NCI-H748 treated with DMSO at 0.1 percent for 48 hours (cell line): ENCODE measurements at regions not wholly inside any gene's neighbourhood (a gene's known extent, or its start where the extent isn't known, plus 50 kb on each side); places are given as distances from the start of the nearest gene placed in this dataset.
A peak's percentile ranks its signal among the peaks of the same experiment; 100 is the strongest.
"Not testable (repeated sequence)": the region's sequence is repeated elsewhere in the genome, so short reads cannot be mapped to it uniquely, and the experiment has no call there.

Experiments
- DNase-seq: peaks from one replicate; lab custom pipeline; 2025; lab: John Stamatoyannopoulos, UW

GRCh38 chr5:60488466-60489130 is 211.4 kb downstream of the DEPDC1B start:
- no peak for DNase-seq

GRCh38 chr5:60487885-60488442 is 212.0 kb downstream of the DEPDC1B start:
- DNase-seq, result peak; percentile 11

- DNase-seq, result no peak
Measured at GRCh38 chr5:60487476-60487875, 212.5 kb downstream of the DEPDC1B start.

- no peak for DNase-seq
Measured at GRCh38 chr5:60485361-60485760, 214.6 kb downstream of the DEPDC1B start.

- DNase-seq, result no peak
Measured at GRCh38 chr5:60483050-60483449, 216.9 kb downstream of the DEPDC1B start.

- no peak for DNase-seq
Measured at GRCh38 chr5:60482301-60482700, 217.7 kb downstream of the DEPDC1B start.

- no peak for DNase-seq
Measured at GRCh38 chr5:60479542-60479941, 220.4 kb downstream of the DEPDC1B start.

- DNase-seq, result no peak
Measured at GRCh38 chr5:60477849-60478248, 222.1 kb downstream of the DEPDC1B start.

GRCh38 chr5:60473654-60474053 is 226.3 kb downstream of the DEPDC1B start:
- no peak for DNase-seq

GRCh38 chr5:60473027-60473426 is 226.9 kb downstream of the DEPDC1B start:
- not testable (repeated sequence) for DNase-seq

GRCh38 chr5:60470881-60471280 is 229.1 kb downstream of the DEPDC1B start:
- no peak for DNase-seq

GRCh38 chr5:60469286-60469685 is 230.7 kb downstream of the DEPDC1B start:
- DNase-seq, result no peak

GRCh38 chr5:60463179-60463868 is 236.6 kb downstream of the DEPDC1B start:
- no peak for DNase-seq

GRCh38 chr5:60458666-60459065 is 241.3 kb downstream of the DEPDC1B start:
- DNase-seq, result no peak

GRCh38 chr5:60457233-60457632 is 242.7 kb downstream of the DEPDC1B start:
- no peak for DNase-seq

GRCh38 chr5:60455589-60455988 is 244.4 kb downstream of the DEPDC1B start:
- DNase-seq, result no peak

GRCh38 chr5:60454277-60454676 is 245.7 kb downstream of the DEPDC1B start:
- not testable (repeated sequence) for DNase-seq

- DNase-seq, result no peak
Measured at GRCh38 chr5:60453186-60453976, 246.6 kb downstream of the DEPDC1B start.

- DNase-seq, result no peak
Measured at GRCh38 chr5:60448600-60448999, 251.4 kb downstream of the DEPDC1B start.

GRCh38 chr5:60447488-60447920 is 252.5 kb downstream of the DEPDC1B start:
- no peak for DNase-seq

GRCh38 chr5:60446917-60447316 is 253.0 kb downstream of the DEPDC1B start:
- DNase-seq, result no peak

- no peak for DNase-seq
Measured at GRCh38 chr5:60445921-60446320, 254.0 kb downstream of the DEPDC1B start.

GRCh38 chr5:60445427-60445826 is 254.5 kb downstream of the DEPDC1B start:
- DNase-seq, result no peak
